WTC11 (cell line): ENCODE measurements at regions not wholly inside any gene's neighbourhood (a gene's known extent, or its start where the extent isn't known, plus 50 kb on each side); places are given as distances from the start of the nearest gene placed in this dataset.

Experiments
- CDX4 ChIP-seq: fragments of 250-450 bp; sonication (Bioruptor Pico); IDR thresholded peaks from 2 replicates; pipeline ENCODE4 v1.9.0; 2021; ENCODE audit warnings: moderate library complexity, mild to moderate bottlenecking, inconsistent platforms, borderline replicate concordance
- GTF2I ChIP-seq: fragments of 250-450 bp; sonication (Bioruptor Pico); conservative IDR thresholded peaks from 2 replicates; pipeline ENCODE4 v1.4.0; 2021; ENCODE audit warnings: mild to moderate bottlenecking

DNA sequence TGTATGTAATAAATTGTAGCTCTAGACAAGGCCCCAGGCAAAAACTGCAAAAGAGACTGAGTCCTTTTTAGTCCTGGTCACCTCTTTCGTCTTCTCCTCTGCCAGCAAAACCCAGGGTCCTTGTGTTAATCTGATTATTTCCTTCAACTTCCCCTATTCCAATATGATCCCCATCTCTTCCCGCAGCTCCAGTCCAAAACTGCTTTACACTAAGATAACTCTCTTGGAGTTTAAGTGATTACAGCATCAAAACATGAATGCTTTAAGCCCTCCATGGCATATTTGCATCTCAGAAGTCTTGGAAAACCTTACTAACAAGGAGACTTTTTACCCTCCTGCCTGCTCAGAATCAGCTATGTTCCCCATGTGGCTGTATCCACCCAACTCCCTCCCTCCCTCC, 59.3 kb downstream of the MAGEA1 start (continued):
- TF ChIP-seq CDX4 (no peak), GTF2I (CRISPR knock-in tag) (no peak)
